RPMI7951 (cell line): ENCODE measurements at regions not wholly inside any gene's neighbourhood (a gene's known extent, or its start where the extent isn't known, plus 50 kb on each side); places are given as distances from the start of the nearest gene placed in this dataset.

ENCODE experiments used
- DNase-seq: peaks from one replicate; pipeline ENCODE4 v3.0.0-alpha.2; 2012; ENCODE audit warnings: low read depth

GRCh38 chr6:133754298-133754697 is 134.6 kb upstream of the TCF21 start:
- DNase-seq, result no peak

GRCh38 chr6:133756078-133756695 is 132.7 kb upstream of the TCF21 start:
- DNase-seq, result no peak

- DNase-seq, result no peak
These were observed 131.6 kb upstream of the TCF21 start for GRCh38 chr6:133757335-133757734.

- DNase-seq, result no peak
These were observed 130.0 kb upstream of the TCF21 start for GRCh38 chr6:133758815-133759335.

GRCh38 chr6:133759524-133759923 is 129.4 kb upstream of the TCF21 start:
- DNase-seq, result no peak

- no peak for DNase-seq
These were observed 127.2 kb upstream of the TCF21 start for GRCh38 chr6:133761706-133762105.

GRCh38 chr6:133764008-133764753 is 124.7 kb upstream of the TCF21 start:
- peak; percentile 7 for DNase-seq

GRCh38 chr6:133764754-133765208 is 124.1 kb upstream of the TCF21 start:
- no peak for DNase-seq

GRCh38 chr6:133767357-133767970 is 121.4 kb upstream of the TCF21 start:
- no peak for DNase-seq

GRCh38 chr6:133768656-133769295 is 120.1 kb upstream of the TCF21 start:
- peak; percentile 14 for DNase-seq

- DNase-seq, result peak; percentile 19
These were observed 119.5 kb upstream of the TCF21 start for GRCh38 chr6:133769463-133769862.

GRCh38 chr6:133772567-133772966 is 116.3 kb upstream of the TCF21 start:
- DNase-seq, result no peak

- DNase-seq, result no peak
These were observed 115.1 kb upstream of the TCF21 start for GRCh38 chr6:133773776-133774175.

GRCh38 chr6:133774356-133774755 is 114.6 kb upstream of the TCF21 start:
- DNase-seq, result peak; percentile 64

GRCh38 chr6:133778414-133779130 is 110.3 kb upstream of the TCF21 start:
- peak; percentile 67 for DNase-seq

GRCh38 chr6:133779916-133780695 is 108.8 kb upstream of the TCF21 start:
- DNase-seq, result no peak

- no peak for DNase-seq
These were observed 102.9 kb upstream of the TCF21 start for GRCh38 chr6:133786016-133786415.

- no peak for DNase-seq
These were observed 101.8 kb upstream of the TCF21 start for GRCh38 chr6:133787122-133787521.

- no peak for DNase-seq
These were observed 100.9 kb upstream of the TCF21 start for GRCh38 chr6:133787859-133788505.

- DNase-seq, result no peak
These were observed 100.4 kb upstream of the TCF21 start for GRCh38 chr6:133788556-133788955.
